Fibroblast of skin of scalp (primary cell): ENCODE measurements at regions not wholly inside any gene's neighbourhood (a gene's known extent, or its start where the extent isn't known, plus 50 kb on each side); places are given as distances from the start of the nearest gene placed in this dataset.
"Not testable (repeated sequence)": the region's sequence is repeated elsewhere in the genome, so short reads cannot be mapped to it uniquely, and the experiment has no call there.

ENCODE experiments used
- DNase-seq: peaks from one replicate; pipeline ENCODE4 v3.0.0-alpha.2; 2013

DNA sequence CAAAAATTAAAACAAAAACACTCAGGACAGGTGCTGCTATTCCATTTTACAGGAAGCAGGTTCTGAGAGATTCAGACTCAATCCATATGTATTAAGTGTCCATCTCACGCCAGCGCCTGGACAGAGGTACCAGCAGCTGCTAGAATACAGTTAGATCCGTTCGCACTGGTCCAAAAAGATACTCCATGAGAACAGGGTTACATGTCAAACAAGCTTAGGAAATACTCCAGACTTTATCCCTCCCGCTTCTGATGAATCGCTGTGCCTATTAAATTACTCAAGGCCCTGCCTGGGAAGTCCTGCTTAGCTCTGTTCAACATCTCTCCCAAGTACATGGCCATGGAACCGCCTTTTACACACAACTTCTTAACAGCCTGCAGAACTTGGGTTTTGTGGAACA is 50.2 kb upstream of the SLC35C1 start:
- DNase-seq, result no peak

DNA sequence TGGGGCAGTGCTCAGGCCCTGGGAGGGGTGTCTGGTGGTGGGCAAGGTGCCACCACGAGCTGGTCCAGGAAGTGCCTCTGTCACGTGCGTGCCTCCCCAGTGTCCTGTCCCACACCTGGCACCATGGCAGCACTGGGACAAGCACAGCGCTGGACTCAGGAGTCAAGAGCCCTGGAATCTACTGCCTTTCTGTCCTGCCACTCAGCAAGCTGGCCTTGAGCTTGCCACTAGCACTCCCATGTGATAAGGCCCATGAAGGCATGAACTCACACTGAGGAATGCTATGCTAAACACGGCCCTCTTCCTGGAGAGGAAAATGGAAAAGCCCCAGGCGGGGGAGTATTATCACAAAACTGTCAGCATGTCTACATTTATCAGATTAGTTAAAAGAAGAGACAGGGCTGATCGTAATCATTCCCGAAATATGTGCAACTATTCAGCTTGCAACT is 50.7 kb upstream of the SLC35C1 start:
- DNase-seq, result peak; percentile 12

DNA sequence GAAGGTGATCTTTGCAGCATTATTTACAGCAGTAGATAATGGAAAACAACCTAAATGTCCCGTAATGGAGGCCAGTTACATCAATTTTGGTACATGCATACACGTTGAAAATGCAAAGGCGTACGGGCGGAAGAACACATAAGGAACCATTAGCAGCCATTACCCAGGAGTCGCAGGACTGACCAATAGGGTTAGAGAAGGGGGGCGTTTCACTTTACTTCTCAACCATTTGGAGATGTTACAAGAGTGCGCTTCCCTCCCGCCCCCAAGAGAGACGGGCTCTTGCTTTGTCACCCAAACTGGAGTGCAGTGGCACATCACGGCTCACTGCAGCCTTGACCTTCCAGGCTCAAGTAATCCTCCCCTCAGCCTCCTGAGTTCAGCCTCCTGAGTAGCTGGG is 52.8 kb upstream of the SLC35C1 start:
- no peak for DNase-seq

DNA sequence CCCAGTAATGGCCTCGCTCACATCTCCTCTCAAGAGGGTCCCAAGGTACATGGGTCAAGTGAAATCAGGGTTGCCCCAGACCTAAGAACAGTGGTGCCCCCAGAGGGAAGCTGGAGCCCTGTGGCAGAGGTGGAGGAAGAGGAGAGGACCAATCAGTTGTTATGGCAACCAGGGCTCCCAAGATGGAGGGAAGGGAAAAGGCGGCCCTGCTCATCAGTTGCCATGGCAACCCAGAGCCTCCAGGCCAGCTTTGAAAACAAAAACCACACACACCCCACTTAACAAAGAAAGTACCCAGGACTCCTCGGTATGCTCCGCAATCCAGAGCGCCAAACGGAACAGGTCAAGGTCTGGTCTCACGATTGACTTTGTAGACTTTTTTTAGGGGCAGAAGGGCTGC is 53.5 kb upstream of the SLC35C1 start:
- no peak for DNase-seq

DNA sequence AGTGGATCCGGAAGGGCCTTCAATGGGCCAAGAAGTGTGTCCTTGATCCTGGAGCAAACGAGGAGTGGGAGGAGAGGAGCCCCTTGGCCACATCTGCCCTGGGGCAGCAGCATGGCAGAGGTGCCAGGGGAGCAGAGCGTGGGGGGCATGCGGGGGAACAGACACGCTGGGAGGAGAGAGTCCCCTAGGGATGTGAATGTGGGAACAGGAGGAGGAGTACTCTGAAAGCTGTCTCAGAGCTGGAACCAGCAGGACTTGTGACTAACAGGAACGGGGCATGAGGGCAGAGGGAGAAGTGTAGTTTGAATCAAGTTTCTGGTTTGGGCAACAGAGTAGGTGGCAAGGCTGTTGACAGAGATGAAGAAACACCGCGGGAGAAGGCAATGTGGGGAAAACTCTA is 54.5 kb upstream of the SLC35C1 start:
- no peak for DNase-seq

DNA sequence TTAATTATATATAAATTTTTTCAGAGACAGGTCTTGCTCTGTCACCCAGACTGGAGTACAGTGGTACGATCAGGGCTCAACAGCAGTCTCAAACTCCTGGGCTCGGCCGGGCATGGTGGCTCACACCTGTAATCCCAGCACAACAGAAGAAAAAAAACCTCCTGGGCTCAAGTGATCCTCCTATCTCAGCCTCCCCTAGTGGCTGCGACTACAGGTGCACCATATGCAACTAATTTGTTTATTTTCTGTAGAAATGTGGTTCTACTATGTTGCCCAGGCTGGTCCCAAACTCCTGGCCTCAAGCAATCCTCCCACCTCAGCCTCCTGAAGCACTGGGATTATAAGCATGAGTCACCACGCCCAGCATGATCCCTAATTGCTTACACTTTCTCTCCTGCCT is 56.1 kb upstream of the SLC35C1 start:
- DNase-seq, result no peak

DNA sequence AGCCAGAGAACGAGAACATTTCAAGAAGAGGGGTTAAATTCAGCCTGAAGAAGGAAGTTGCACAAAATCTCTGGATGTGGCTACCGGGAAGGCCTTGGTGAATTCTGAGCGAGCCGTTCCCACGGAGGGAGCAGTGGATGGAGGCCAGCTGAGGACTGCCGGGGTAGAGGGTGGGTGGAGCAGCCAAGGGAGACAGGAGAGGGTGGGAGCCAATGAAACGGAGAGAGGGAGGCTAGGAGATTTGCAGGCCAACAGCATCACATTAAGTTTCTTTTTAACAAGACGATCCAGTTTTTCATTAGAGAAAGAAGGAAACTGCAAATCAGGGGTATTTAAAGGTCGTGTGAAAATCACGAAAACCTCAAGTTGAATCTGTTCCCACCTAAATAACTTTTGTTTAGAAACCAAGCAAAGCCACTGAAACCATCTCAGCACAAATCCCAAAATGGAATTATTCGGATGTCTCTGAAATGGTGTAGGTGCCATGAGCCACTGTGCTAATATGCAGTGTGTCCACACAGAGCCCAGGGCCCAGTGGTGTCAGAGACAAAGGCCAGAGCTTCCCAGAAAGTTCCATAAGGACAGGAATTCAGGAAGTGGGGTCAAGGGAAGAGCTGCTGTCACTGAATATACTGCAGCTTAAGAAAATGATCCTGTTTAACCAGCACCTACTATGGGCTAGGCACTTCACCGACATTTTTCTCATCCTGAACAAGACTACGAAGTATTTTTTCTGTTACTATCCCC is 59.7 kb upstream of the SLC35C1 start:
- peak; percentile 15 for DNase-seq

DNA sequence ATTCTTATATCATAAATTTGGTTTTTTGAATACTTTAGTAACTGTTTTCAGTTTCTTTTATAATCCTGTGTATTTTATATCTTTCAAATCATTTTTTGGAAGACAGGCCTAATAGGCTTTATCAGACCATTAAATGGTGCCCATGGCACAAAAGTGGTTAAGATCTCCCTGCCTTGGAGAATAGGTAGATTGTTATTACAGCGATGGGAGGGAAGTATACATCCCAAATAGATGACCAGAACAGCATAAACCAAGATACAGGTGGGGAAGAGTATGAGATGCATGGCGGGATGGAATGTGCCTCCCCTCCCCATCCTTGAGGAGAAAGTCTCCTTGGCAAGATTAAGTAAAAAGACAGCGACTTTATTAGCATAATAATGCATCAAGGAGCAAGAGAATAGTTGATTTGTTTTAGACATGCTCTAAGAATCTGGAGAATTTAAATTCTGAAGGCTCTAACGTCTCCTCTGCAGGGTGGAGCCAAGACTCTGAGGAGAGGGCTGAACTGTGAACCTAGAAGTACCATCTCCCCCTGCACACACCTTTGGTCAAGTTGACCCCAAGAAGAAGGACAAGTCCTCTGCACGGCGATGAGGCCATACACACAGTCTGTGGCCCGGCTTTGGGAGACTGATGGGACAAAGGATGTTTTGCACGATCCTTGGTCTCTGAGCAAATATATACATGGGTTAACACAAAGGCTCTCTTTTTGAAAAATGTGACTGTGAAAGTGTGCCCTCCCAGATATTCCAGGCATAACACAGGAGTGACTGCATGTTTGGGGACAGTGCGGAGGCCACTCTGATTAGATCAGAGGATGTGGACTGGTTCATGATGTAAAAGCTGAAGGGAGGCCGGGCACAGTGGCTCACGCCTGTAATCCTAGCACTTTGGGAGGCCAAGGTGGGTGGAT is 61.1 kb upstream of the SLC35C1 start:
- no peak for DNase-seq

DNA sequence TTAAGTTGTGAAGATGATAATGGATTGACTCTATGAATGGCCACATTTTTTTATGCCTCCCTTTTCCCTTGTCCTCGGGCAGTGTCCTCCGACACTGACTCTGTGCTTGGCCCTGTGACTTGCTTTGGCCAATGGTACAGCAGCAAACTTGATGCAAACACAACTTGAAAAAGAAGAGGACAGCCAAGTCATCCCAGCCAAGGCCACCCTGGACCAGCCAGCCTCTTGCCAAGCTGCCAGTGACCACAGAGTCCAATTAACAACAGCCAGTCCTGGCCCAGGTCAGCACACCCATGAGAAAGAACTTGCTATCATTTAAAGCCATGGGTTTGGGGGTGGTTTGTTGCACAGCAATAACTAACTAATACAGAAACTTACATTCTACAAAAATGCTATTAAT is 63.4 kb upstream of the SLC35C1 start:
- no peak for DNase-seq

DNA sequence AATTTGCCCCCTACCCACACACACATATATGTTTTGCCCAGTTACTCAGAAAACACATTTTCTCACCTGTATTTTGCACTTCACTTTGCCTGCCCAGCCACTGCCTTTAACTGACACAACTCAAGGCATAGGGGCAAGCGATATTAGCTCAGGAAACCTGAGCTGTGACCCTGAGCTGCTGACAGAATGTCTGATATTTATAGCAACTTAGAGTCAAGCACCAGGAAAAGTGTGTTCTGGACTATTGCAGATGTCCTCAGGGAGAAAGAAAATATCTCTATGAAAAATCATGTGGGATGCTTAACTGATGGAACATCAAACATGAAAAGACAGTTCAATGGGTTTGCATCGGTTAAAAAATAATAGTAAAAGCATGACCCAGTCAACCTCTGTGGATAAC is 63.9 kb upstream of the SLC35C1 start:
- no peak for DNase-seq

DNA sequence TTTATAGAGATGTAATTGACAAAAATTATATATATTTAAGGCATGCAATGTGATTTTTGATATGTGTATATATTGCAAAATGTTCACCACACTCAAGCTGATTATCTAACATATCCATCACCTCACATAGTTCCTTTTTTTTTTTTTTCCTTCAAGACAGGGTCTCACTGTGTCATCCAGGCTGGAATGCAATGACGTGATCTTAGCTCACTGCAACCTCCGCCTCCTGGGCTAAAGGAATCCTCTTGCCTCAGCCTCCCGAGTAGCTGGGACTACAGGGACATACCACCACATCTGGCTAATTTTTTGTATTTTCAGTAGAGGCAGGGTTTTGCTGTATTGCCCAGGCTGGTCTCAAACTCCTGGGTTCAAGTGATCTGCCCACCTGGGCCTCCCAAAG is 65.1 kb upstream of the SLC35C1 start:
- DNase-seq, result peak; percentile 4

DNA sequence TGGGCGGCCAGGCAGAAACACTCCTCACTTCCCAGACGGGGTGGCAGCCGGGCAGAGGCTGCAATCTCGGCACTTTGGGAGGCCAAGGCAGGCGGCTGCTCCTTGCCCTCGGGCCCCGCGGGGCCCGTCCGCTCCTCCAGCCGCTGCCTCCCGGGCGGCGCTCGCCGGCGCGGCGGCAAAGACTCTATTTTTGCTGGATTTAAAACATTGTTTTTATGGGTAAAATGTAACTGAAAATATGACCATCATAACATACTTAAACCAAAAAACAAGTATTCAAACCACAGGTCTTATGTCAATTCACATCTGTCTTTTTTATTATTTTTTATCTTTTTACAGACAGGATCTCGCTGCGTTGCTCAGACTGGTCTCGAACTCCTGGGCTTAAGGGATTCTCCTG is 65.9 kb upstream of the SLC35C1 start:
- not testable (repeated sequence) for DNase-seq

DNA sequence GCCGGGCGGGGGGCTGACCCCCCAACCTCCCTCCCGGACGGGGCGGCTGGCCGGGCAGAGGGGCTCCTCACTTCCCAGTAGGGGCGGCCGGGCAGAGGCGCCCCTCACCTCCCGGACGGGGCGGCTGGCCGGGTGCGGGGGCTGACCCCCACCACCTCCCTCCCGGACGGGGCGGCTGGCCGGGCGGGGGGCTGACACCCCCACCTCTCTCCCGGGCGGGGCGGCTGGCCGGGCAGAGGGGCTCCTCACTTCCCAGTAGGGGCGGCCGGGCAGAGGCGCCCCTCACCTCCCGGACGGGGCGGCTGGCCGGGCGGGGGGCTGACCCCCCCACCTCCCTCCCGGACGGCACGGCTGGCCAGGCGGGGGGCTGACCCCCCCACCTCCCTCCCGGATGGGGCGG is 66.8 kb upstream of the SLC35C1 start:
- DNase-seq, result not testable (repeated sequence)

DNA sequence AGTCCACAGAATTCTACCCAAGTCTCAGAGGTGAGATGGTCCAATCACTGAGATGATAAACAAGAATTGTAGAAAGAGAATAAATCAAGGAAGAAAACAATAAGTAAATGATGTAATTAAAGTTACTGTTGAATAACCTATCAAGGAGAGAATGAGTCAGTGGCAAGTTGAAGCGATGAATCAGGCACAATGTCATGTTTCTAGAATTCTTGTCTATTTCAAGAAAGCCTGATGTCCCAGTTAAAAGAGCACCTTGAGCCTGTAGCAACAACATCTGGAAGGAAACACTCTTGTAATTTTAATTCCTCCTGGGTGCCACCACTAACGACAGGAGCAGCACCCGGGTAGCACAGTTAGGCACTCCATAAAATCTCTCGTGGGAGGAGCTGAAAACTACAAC is 67.9 kb upstream of the SLC35C1 start:
- DNase-seq, result peak; percentile 16

DNA sequence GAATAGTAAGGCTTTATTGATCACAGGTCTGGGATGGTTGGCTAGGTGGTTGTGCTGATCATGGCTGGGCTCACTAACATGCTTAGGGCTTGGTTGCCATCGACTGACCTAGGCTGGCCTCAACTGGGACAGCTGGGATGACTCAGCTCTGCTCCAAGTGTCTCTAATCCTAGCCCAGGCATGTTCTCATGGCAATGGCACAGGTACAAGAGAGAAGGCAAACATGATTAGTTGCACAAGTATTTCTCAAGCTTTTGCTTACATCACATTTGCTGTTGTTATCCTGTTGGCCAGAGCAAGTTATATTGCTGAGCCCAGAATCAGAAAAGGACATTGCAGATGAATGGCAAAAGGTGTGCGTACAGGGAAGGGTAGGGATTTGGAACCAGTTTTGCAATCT is 68.5 kb upstream of the SLC35C1 start:
- peak; percentile 6 for DNase-seq

DNA sequence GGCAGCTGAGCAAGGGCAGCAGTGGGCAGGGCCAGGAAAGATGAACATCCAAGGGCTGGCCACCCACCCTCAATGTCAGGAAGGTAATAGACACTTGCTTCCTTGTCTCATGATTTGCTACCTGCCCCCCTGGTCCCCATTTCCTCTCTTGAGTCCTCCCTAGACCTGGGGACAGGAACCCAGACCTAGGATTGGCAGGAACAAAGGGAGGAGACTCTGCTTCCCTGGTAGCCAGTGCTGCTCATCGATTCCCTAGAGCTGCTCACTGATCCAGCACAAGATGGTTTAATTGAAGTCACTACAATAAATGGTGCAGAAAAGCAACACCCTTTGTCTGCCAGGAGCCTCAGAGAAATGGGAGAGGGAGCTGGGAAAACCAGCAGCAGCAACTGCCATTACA is 67.8 kb upstream of the CHST1 start:
- no peak for DNase-seq

DNA sequence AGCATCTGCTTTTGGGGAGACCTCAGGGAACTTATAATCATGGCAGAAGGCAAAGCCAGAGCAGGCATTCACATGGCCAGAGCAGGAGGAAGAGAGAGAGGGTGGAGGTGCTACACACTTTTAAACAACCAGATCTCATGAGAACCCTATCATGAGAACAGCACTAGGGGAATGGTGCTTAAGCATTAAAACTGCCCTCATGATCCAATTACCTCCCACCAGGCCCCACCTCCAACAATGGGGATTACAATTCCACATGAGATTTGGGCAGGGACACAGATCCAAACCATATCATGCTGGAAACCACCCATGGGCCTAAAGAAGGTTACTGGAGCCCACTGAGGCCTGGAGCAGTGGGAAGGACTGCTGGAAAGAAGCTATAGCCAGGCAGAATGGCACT is 66.9 kb upstream of the CHST1 start:
- DNase-seq, result no peak

DNA sequence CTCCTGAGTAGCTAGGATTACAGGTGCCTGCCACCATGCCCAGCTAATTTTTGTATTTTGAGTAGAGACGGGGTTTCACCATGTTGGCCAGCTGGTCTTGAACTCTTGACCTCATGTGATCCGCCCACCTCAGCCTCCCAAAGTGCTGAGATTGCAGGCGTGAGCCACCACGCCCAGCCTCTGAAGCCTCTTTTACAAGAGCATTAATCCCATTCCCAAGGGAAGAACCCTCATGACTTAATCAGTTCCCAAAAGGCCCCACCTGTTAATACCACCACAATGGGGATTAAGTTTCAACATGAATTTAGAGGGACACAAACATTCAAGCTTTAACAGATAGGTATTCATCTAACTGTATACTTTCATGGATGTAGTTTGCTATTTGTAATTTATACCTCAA is 65.7 kb upstream of the CHST1 start:
- not testable (repeated sequence) for DNase-seq

DNA sequence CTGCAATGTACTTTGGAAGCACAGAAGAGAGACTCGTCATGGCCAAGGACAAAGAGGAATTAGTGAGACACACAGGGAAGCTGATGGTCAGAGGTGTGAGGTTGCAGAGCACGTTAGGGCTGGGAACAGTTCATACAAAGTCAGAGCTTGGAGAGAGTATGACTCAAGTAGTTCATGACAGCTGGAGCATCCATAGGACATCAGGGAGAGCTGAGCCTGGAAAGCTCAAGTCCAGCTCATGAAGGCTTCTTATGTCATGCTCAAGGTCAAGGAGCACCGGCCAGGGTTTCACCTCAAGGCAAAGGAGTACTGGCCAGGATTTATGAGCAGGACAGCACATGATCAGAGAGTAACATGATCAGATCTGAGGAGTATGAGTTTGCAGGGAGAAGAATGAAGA is 64.6 kb upstream of the CHST1 start:
- DNase-seq, result no peak

DNA sequence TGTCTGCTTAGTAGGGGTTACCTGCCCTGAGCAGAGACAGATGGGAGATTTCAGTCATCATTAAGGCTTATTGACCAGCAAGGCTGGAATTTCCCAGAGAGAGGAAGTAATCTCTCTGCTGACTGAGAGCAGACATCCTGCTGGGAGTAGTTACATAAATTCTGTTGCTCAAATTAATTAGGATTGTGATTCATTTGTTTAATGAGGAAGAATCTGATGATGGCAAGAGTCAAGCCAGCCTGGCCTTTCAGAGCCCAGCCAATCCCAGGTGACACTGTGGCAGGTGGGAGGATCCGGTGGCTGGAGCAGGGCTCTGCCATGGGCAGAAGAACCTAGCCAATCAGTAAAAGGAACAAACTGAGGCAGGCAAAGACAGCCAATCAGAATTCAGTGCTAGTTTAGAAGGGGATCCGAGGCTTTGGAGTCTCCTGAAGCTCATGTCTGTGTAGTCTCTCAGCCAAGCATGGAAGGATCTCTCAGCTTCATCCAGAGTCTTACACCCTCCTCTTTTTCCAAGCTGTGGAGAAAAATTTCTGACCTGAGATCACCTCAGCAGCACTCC is 61.2 kb upstream of the CHST1 start:
- DNase-seq, result no peak

DNA sequence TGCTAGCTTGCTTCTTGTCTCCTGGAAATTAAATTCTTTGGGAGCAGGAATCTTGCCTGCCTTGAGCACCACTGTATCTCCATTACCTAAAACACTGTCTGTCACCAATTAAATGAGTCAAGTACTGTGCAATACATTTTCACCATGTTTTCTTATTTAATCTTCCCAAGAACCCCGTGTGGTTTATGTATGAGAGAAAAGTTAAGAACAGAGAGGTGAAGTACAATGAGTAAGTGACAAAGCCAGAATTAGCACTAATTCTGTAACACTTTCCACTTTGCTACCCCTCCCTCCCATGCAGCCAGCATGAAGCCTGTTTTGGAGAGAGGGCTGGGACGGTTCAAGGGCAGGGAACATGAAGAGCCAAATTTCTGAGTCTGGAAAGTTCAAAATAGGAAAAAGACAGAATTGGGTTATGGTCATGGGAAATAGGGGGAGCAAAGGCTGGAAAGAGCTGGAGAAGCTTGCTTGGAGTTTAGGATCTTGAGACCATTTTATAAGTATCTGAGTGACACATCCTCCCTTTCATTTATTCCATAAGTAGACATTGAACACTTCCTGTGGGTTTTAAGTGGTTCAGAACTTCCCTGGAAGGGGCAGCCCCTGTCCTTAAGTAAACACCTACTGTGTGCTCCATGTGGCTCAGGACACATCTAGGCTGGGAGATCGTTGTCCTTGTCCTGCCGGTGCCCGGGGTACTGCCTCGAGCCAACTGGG is 60.5 kb upstream of the CHST1 start:
- DNase-seq, result no peak

DNA sequence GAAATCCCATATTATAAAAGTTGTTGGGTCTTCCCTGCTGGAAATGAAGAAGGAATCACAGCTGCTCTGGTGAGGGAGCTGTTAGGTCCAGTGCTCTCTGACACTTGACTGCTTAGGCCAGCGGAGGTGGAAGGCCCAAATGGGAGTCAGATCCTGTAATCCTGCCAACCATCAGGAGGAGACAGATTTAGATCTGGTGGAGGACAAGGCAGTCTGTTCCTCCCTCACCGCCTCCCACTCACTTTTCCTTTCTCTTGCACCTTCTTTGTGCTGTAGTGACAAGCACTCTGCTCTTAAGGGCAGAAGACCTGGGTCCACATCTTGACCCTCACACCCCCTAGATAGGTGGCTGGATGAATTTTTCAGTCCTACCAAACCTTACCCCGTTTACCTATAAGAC is 59.7 kb upstream of the CHST1 start:
- no peak for DNase-seq

DNA sequence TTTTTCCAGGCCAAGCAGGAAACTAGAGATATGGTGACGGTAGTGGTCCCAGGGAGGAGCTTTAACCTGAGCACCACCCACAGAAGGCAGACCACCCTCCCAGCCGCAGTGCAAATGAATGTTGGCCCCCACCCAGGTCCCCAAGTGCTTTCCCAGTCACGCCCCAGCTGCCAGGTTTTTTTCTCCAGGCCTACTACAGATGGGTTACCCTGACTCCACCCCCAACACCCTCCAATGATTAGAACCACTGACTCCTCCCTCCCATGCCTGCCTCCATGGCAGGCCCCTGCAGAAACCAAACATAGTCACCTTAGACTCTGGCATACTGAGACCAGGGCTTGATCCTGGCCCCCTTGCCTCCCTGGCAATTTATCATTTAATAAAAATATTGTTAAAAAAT is 58.7 kb upstream of the CHST1 start:
- DNase-seq, result no peak
